ES-I3 (cell line): ENCODE measurements at regions not wholly inside any gene's neighbourhood (a gene's known extent, or its start where the extent isn't known, plus 50 kb on each side); places are given as distances from the start of the nearest gene placed in this dataset.

Source experiments
- H3K36me3 ChIP-seq: 2 replicates; pipeline ENCODE4 v1.6.1; 2013; ENCODE audit warnings: mild to moderate bottlenecking, low read length, control low read depth, moderate library complexity; ENCODE audit not compliant: insufficient read depth
- H3K4me1 ChIP-seq: 2 replicates; pipeline ENCODE4 v1.6.1; 2013; ENCODE audit warnings: mild to moderate bottlenecking, control low read depth, low read length; ENCODE audit not compliant: insufficient read depth
- H3K9ac ChIP-seq: 2 replicates; pipeline ENCODE4 v1.6.1; 2013; ENCODE audit warnings: low read depth, mild to moderate bottlenecking, low read length, moderate library complexity
- H3K9me3 ChIP-seq: 2 replicates; pipeline ENCODE4 v1.6.1; 2013; ENCODE audit warnings: mild to moderate bottlenecking, low read length, moderate library complexity; ENCODE audit not compliant: control insufficient read depth, insufficient read depth

DNA sequence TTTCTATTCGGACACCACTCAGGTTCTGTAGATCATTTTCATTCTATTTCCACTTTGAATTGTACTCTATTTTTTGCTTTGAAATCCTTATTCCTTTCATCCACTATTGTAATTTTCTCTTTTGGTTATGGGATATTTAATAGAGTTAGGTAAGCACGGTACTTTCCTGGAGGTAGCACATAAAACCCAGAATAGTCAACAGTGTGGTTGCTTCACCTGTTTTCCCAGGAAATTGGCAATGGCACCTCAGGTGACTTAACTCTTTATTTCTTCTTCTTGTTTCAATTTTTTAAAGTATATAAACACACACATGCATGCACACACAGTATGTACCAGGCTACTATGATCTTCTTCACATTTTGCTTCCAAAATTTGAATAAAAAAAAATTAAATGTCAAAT lies 682.0 kb upstream of the TMEFF2 start:
- no peaks in the 10 kb centered on the region for H3K36me3 ChIP-seq
- no peak overlapping the region for H3K9ac ChIP-seq
- no peaks in the 10 kb centered on the region for H3K4me1 ChIP-seq
- H3K9me3 ChIP-seq: no peaks in the 10 kb centered on the region; the same call in 1 of the 2 replicates

DNA sequence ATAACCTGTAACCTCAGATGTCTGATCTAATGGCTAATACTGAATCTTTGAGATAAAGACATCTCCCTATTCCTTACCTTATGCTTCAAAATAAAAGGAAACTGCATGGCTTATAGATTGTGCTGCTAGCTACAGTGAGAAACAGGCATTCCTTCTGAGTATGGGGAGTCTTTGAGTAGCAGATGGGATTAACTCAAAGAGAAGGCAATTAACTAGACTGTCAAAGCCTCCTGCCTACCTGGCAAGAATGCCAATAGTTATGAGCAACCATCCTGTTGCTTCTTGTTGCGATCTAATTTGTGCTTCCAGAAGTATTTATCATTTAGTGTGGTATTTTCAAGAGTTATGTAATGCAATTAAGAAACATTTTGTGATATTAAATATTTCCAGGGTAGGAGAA lies 660.0 kb upstream of the TMEFF2 start:
- H3K9ac ChIP-seq: no peak overlapping the region
- H3K4me1 ChIP-seq: no peaks in the 10 kb centered on the region
- no peaks in the 10 kb centered on the region for H3K36me3 ChIP-seq
- H3K9me3 ChIP-seq: no peaks in the 10 kb centered on the region

DNA sequence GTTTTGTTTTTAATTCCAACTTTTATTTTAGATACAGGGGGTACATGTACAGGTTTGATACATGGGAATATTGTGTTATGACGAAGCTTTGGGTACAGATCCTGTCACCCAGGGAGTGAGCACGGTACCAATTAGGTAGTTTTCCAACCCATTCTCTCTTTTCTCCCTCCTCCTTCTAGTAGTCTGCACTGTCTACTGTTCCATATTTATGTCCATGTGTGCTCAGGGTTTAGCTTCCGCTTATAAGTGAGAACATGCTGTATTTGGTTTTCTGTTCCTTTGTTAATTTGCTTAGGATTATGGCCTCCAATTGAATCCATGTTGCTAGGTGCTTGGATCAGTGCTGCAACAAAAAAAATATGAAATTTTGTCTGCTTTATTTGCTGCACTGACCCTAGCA lies 659.3 kb upstream of the TMEFF2 start:
- Histone ChIP-seq H3K36me3 (no peaks in the 10 kb centered on the region), H3K4me1 (no peaks in the 10 kb centered on the region), H3K9me3 (no peaks in the 10 kb centered on the region), H3K9ac (no peak overlapping the region)

DNA sequence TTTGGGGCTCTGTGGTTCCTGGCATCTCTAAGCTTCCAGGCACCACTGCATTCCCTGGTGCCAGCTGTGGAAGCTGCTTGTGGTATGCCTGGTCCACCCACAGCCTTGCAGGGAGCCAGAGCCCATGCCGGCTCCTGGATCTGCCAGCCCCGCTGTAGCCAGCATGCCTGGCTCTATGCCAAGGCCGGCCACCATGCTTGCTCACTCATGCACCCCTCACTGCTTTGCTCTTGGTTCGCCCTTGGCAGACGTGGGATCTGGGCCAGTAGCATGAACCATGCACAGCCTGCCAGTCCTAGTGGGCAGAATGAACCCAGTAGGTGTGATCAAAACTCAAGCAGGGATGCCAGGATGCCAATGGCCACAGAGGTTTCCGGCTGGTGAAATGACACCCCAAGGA lies 634.2 kb upstream of the TMEFF2 start:
- H3K4me1 ChIP-seq: no peaks in the 10 kb centered on the region
- H3K36me3 ChIP-seq: no peaks in the 10 kb centered on the region
- no peak overlapping the region for H3K9ac ChIP-seq
- H3K9me3 ChIP-seq: no peaks in the 10 kb centered on the region

DNA sequence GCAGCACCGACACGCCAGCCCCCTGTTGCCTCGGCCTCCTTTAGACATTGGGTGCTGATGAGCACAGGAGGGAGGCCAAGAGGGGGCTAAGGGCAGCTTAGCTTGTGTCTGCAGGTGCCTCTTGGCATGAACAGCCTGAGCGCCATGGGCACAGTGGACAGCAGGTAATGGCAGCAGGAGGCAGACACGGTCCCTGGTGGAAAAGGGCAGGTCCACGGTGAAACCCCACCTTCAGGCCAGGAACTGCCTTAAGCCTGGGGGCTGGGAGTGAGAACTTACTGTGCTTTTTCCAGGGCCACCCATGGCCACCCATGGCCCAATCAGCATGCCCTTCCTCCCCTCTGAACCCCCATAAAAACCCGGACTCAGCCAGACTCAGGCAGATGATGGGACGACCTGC lies 633.4 kb upstream of the TMEFF2 start:
- Histone ChIP-seq H3K9ac (no peak overlapping the region), H3K9me3 (no peaks in the 10 kb centered on the region), H3K36me3 (no peaks in the 10 kb centered on the region), H3K4me1 (no peaks in the 10 kb centered on the region)

DNA sequence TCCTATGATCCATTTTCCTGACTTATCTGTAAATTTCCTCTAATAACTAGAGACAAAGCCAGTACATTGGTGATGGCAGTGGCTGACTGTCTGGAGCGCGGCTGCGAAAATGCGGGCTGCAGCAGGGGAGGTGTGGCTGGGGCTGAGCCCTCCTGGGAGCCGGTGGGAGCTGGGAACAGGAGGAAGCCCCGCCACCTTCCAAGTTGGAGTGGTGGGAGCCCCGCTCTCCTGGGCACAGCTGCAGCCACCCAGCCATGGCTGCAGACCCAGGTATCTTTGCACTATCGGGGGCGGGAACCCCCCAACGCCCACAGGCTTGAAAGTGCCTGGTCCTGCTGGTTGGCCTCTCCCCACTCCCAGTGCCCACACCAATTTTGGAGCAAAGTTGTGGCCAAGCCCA lies 633.0 kb upstream of the TMEFF2 start:
- H3K36me3 ChIP-seq: no peaks in the 10 kb centered on the region
- H3K9ac ChIP-seq: no peak overlapping the region
- no peaks in the 10 kb centered on the region for H3K9me3 ChIP-seq
- no peaks in the 10 kb centered on the region for H3K4me1 ChIP-seq

DNA sequence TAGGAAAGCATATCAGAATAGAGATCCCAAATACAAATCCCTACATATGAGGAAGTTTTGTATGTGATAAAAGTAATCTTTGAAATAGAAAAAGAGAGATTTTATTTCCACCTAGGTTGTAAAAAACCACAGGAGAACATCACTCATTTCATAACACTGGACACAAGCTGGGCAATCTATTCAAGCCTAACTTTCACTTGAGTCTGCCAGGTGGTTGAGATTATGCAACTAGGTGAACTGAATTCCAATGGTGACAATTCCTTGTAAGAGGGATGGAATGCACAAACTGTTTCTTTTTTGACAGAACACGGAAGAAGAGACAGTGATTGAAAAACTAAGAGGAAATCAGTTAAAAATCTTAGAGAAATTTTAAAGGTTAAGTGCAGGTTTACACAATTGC lies 619.6 kb upstream of the TMEFF2 start:
- Histone ChIP-seq H3K36me3 (no peaks in the 10 kb centered on the region), H3K9ac (no peak overlapping the region), H3K4me1 (no peaks in the 10 kb centered on the region), H3K9me3 (no peaks in the 10 kb centered on the region)

DNA sequence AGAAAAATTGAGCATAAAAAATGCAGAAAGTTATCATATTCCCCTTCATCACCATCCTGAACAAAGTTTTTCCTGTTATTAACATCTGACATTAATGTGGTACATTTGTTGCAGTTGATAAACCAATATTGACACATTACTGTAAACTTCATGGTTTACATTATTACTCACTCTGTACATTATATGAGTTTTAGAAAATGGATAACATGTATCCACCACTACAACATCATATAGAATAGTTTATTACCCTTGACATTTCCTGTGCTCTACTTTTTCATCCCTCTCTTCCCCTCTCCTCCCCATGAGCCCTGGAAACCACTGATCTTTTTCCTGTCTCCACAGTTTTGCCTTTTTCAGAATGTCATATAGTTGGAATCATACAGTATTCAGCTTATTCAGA lies 618.6 kb upstream of the TMEFF2 start:
- no peaks in the 10 kb centered on the region for H3K9me3 ChIP-seq
- H3K4me1 ChIP-seq: no peaks in the 10 kb centered on the region
- no peak overlapping the region for H3K9ac ChIP-seq
- no peaks in the 10 kb centered on the region for H3K36me3 ChIP-seq

DNA sequence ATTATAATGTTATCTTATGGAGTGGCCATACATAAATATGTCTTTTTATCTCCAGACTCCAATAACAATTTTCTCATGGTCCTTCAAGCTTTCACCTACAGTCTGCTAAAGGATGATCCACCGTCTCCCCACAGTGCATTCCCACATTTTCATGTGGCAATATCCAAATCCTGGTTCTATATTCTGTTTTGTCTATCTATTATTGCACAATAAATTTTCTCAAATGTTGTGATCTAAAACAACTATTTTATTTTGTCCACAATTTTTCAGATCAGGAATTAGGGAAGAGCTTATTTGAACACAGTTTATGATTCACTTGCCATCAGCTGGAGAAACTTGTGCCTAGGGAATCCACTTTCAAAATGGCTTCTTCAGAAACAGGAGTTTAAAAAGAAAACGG lies 614.4 kb upstream of the TMEFF2 start:
- Histone ChIP-seq H3K4me1 (no peaks in the 10 kb centered on the region), H3K36me3 (no peaks in the 10 kb centered on the region), H3K9me3 (0 out of 2 replicates have a peak, but pooled peaks cover 3% of the 10 kb centered on the region), H3K9ac (no peak overlapping the region)

DNA sequence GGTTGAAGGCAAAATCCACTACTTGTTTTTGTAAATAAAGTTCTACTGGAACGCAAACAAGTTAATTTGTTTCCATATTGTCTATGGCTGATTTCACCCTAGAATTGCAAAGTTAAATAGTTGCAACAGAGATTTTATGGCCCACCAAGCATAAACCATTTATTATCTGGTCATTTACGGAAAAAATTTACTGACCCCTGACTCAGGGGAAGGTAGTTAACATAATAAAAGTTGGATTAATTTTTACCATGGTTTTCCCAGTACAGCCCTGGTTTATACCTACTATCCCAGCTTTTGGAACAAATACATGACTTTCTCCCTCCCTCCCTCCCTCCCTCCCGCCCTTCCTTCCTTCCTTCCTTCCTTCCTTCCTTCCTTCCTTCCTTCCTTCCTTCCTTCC lies 588.9 kb upstream of the TMEFF2 start:
- Histone ChIP-seq H3K4me1 (no peaks in the 10 kb centered on the region), H3K36me3 (no peaks in the 10 kb centered on the region), H3K9ac (no peak overlapping the region), H3K9me3 (no peaks in the 10 kb centered on the region)

DNA sequence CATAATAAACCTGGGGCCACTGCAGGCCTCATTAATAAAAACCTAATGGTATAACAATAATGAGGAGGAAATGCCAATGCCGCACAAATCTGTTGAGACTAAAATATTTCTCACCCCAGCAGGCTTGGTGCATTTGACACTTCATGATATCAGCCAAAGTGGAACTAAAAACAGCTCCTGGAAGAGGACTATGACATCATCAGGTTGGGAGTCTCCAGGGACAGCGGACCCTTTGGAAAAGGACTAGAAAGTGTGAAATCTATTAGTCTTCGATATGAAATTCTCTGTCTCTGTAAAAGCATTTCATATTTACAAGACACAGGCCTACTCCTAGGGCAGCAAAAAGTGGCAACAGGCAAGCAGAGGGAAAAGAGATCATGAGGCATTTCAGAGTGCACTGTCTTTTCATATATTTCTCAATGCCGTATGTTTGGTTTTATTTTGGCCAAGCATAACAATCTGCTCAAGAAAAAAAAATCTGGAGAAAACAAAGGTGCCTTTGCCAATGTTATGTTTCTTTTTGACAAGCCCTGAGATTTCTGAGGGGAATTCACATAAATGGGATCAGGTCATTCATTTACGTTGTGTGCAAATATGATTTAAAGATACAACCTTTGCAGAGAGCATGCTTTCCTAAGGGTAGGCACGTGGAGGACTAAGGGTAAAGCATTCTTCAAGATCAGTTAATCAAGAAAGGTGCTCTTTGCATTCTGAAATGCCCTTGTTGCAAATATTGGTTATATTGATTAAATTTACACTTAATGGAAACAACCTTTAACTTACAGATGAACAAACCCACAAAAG lies 580.9 kb upstream of the TMEFF2 start:
- H3K4me1 ChIP-seq: no peaks in the 10 kb centered on the region
- H3K36me3 ChIP-seq: no peaks in the 10 kb centered on the region
- H3K9ac ChIP-seq: no peak overlapping the region
- no peaks in the 10 kb centered on the region for H3K9me3 ChIP-seq

DNA sequence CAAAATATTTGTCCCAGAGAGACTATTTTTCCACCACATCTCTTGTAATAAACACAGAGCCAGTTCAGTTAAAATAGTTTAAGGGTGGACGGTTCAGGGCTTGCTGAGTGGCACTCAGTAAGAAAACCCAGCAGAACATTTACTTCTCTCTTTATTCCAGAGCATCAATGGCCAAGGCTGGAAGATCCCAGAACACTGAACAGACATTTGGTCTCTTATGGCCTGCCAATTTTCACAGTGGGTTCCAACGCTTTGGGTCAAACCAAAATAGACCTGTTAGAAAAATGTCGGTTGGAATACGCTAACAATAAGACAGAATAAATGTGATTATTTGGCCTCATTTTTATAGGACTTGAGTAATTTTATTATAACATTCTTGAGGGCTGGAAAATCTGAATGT lies 580.3 kb upstream of the TMEFF2 start:
- no peaks in the 10 kb centered on the region for H3K9me3 ChIP-seq
- H3K9ac ChIP-seq: no peak overlapping the region
- H3K4me1 ChIP-seq: no peaks in the 10 kb centered on the region
- H3K36me3 ChIP-seq: no peaks in the 10 kb centered on the region

DNA sequence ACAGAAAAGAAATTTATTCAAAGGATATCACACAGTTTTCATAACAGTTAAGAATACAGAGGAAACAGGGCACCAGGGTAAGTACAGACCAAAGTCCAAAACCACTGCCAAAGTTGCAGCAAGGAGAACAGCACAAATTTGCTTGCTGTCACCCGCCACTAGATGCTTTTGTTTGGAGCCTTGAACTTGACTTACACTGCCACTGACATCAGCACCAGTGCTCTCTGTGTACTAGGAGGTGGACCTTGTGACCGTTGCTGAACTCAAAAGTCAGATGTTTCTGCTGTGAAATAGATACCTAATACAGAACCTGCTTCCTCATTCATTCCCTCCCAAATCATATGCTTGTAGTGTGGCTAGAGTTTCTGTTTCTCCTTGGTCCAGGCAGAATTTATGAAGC lies 578.3 kb upstream of the TMEFF2 start:
- H3K4me1 ChIP-seq: no peaks in the 10 kb centered on the region

DNA sequence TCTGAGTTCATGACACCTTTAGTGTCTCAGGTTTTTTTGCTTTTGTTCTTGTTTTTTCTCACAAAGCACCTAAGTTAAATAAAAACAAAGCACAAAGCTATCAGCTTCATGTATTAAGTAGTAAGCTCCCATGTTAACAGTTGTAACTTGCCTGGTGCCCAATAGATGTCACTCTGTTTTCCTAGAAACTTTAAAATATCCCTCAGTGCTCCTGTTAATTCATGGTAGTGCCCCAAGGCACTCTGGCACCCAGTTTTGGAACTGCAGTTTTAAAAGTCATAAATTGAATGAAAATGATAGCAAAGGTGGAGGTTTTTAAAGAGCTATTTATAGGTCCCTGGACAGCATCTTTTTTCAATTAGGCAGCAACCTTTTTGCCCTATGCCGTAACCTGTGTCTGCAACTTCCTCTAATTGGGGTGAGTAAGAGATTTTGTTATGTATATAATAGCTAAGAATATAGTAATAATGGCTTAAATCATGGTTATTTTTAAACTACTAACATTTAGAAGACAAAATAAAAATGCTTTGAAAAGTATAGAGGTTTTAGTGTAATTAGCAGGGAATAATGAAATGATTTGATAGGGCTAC lies 555.0 kb upstream of the TMEFF2 start:
- Histone ChIP-seq H3K9ac (no peak overlapping the region), H3K9me3 (peaks cover 2% of the 10 kb centered on the region; the same call in 1 of the 2 replicates), H3K4me1 (no peaks in the 10 kb centered on the region), H3K36me3 (no peaks in the 10 kb centered on the region)

More for the DNA sequence above, 578.3 kb upstream of the TMEFF2 start:
- Histone ChIP-seq H3K9me3 (no peaks in the 10 kb centered on the region), H3K36me3 (no peaks in the 10 kb centered on the region), H3K9ac (no peak overlapping the region)

DNA sequence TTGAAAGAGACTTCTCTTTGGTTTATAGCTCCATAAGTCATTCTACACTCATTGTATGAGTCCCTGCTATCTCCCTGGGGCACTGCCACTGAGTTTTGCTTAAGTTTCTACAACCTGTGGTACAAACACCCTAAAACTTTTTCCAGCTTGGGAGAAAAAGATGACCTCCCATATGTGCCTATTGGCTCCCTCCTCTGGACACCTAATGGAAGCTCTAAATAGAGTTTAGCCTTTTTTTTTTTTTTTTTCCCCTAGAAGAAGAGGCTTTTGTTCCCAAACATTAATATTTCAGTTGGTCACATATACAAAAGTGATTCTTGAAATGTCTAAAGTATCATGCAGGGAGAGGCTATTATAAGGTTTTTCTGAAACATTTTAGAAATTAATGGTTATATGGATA lies 547.2 kb upstream of the TMEFF2 start:
- no peak overlapping the region for H3K9ac ChIP-seq

More for the DNA sequence above, 547.2 kb upstream of the TMEFF2 start:
- Histone ChIP-seq H3K36me3 (no peaks in the 10 kb centered on the region), H3K4me1 (no peaks in the 10 kb centered on the region), H3K9me3 (no peaks in the 10 kb centered on the region)
